GM18499 (cell line): ENCODE measurements at regions not wholly inside any gene's neighbourhood (a gene's known extent, or its start where the extent isn't known, plus 50 kb on each side); places are given as distances from the start of the nearest gene placed in this dataset.
"Not testable (repeated sequence)": the region's sequence is repeated elsewhere in the genome, so short reads cannot be mapped to it uniquely, and the experiment has no call there.

Experiments used
- ATAC-seq: cut with Tn5 transposase; IDR thresholded peaks from one replicate; pipeline ENCODE4 v1.9.1; 2021; ENCODE audit warnings: moderate number of reproducible peaks; ENCODE audit not compliant: insufficient read depth, unreplicated experiment

GRCh38 chr3:27632431-27633223, 89.5 kb downstream of the EOMES start:
- peak; percentile 48 for ATAC-seq

GRCh38 chr3:27630885-27631284, 91.2 kb downstream of the EOMES start:
- no peak for ATAC-seq

DNA sequence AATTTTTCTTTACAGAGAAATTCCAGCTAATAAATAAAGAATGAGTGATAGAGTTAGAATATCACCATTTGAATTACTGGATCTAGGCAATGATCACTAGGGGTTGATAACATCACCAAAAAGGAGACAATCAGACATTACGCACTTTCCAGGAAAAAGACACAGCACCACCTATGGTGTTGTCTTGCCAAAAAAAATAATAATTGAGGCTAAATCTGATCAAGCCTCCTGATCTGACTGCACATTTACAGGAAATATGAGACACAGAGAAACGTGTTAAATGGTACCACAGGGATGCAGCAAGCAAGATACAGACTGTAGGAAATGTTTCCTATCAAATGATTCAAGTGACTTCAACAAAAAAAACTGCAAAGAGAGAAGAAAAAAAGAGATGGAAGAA, 92.8 kb downstream of the EOMES start:
- no peak for ATAC-seq

DNA sequence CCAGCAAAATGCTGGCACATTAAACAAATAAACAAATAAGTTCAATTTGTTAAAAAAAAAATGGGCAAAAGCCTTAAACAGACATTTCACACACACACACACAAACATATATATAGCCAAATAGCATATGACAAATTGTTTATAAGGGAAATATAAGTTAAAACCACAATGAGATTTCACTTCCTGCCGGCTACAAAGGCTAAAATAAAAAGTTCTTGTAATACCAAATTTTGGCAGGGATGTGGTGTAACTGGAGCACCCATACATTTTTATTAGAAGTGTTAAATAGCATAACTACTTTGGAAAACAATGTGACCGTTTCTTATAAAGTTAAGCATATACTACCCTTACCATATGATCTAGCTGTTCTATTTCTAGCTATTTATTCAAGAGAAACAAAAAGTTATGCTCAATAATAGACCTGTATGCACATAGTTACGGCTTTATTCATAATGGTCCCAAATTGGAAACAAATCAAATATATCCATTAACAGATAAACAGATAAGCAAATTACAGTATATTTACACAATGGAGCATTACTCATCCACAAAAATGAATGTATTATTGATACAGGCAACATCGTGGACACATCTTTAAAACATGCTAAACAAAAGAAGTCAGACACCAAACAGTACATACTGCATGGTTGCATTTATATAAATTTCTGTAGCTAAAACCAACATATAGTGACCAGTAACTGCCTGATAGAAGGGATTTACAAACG, 93.9 kb downstream of the EOMES start:
- ATAC-seq, result no peak

GRCh38 chr3:27626596-27627118, 95.5 kb downstream of the EOMES start:
- no peak for ATAC-seq

DNA sequence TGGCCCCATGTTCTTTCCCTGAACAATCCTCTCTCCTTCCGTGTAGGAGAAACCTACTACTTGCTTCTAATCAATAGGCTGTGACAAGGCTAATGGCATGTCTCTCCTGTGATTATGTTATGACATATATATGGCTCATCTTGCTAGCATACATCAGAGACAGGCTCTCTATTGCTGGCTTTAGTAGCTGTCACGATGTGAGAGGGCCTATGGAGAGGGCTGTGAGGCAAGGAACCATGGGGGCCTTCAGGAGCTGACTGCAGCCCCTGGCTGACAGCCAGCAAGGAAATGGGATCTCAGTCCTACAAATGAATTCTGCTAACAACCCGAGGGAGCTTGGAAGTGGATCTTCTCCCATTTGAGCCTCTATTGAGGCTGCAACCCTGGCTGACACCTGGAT, 96.3 kb downstream of the EOMES start:
- ATAC-seq, result no peak

- ATAC-seq, result no peak
Observed at GRCh38 chr3:27623085-27623753, 98.9 kb downstream of the EOMES start.

DNA sequence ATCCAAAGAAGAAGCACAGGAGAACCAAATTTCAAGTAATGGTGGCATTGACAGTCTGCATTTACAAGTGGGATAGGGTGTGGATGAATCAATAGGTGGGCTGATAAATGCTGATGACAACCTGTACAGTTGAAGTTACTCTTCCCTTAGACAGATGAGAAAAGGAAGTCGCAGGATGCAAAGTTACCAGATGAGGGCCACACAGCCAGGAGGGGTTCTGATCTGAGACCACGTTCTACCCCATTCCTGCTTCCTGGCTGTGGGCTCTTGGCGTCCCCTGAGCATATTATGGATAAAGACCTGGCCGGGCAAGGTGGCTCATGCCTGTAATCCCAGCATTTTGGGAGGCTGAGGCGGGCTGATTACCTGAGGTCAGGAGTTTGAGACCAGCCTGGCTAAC, 104.6 kb downstream of the EOMES start:
- no peak for ATAC-seq

DNA sequence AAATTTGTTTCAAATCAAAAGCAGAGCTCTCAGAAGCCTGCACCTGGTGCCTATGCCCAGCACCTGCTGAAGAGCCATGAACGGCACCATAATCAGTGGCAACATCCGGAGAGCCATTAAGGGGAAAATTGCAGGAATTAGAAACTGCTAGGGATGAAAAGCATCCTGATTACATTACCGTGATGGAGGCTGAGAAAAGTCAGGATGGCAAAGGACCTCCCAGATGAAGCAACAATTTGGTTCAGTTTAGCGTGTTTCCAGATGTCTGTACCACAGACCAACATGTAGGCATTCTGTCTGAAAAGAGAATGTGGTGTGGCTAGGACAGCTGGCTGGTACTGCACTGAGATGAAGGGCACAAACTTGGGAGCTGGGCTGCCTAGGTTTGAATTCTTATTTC, 106.1 kb downstream of the EOMES start:
- no peak for ATAC-seq

- ATAC-seq, result no peak
Observed at GRCh38 chr3:27615555-27615954, 106.6 kb downstream of the EOMES start.

DNA sequence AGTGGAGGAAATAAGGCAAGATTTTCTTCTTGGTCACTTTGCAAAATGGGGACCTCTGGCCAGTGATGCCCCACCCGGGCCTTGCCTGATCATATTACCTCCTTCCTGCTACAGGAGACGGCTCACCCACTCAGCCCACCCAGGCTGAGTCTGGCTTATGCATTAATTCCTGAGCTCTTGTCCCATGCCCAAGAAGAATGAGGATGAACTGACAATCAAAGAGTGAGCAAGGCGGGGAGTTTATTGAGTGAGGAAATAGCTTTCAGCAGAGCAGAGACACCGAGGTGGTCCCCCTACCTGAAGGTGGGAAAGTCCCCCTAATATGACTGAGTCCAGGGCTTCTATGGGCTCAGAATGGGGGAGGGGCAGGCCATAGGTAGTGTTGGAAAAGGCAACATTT, 107.5 kb downstream of the EOMES start:
- no peak for ATAC-seq

GRCh38 chr3:27613846-27614500, 108.2 kb downstream of the EOMES start:
- ATAC-seq, result no peak

GRCh38 chr3:27610800-27611525, 111.2 kb downstream of the EOMES start:
- peak; percentile 51 for ATAC-seq

GRCh38 chr3:27607370-27607769, 114.8 kb downstream of the EOMES start:
- ATAC-seq, result no peak

- ATAC-seq, result no peak
Observed at GRCh38 chr3:27606537-27606936, 115.6 kb downstream of the EOMES start.

DNA sequence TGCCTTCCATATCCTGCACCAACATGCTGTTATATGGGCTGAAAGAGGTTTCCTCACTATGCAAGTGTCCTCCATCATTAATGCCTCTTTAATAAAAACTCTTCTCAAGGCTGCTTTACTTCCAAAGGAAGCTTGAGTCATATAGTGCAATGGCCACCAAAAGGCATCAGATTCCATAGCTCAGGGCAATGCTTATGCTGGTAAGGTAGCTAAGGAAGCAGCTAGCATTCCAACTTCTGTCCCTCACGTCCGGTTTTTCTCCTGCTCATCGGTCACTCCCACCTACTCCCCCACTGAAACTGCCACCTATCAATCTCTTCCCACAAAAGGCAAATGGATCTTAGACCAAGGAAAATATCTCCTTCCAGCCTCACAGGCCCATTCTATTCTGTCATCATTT, 117.1 kb upstream of the SLC4A7 start:
- ATAC-seq, result not testable (repeated sequence)

DNA sequence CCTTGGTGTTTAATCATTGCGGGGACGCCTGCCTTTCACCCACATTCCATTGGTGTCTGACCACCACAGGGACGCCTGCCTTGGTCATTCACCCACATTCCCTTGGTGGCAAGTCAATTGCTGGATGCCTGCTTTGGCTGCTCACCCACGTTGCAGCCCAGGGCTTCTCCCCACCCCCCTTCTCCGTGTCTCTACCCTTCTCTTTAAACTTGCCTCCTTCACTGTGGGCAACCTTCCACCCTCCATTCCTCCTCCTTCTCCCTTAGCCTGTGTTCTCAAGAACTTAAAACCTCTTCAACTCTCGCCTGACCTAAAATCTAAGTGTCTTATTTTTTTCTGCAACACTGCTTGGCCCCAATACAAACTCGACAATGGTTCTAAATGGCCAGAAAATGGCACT, 115.6 kb upstream of the SLC4A7 start:
- not testable (repeated sequence) for ATAC-seq

- no peak for ATAC-seq
Observed at GRCh38 chr3:27596921-27597320, 112.7 kb upstream of the SLC4A7 start.

DNA sequence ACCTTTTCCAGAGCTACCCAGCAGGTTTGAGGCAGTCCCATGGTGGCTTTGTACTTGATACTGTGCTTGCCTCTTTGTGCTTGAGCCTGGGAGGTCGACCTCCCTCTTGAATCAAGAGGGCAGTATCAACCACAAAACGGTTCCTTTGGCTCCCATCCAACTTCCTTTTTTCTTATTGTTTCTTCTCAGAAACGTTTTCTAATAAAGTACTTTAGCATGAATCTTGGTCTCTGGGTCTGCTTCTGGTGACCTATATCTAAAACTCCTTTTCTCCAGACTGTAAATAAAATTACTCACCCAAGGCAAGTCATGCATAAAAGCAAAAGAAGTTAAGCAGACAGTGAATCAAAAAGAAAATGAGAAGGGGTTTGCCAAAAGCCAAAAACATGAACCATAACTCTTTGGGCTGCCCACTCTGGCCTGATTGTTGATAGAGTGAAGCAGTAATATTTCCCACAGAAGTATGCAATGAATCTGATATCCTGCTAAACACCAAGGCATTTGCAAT, 112.2 kb upstream of the SLC4A7 start:
- no peak for ATAC-seq
